Neural cell (in vitro differentiated cells): ENCODE measurements at regions not wholly inside any gene's neighbourhood (a gene's known extent, or its start where the extent isn't known, plus 50 kb on each side); places are given as distances from the start of the nearest gene placed in this dataset.

Source experiments
- CTCF ChIP-seq: fragments of 450-650 bp; IDR thresholded peaks from 2 replicates; pipeline ENCODE4 v1.5.1; 2014; ENCODE audit warnings: antibody characterized with exemption, mild to moderate bottlenecking, moderate library complexity; ENCODE audit not compliant: poor library complexity, severe bottlenecking
- EP300 ChIP-seq: fragments of 450-650 bp; conservative IDR thresholded peaks from 2 replicates; pipeline ENCODE4 v1.6.1; 2014; ENCODE audit warnings: antibody characterized with exemption, mild to moderate bottlenecking, moderate library complexity; ENCODE audit not compliant: poor library complexity, severe bottlenecking
- EZH2 ChIP-seq: fragments of 200-600, 300-800 bp; shearing (Covaris generic), sonication (generic); IDR thresholded peaks from 2 replicates; pipeline ENCODE4 v1.6.1; 2014; ENCODE audit warnings: antibody characterized with exemption, low read length, borderline replicate concordance, mild to moderate bottlenecking; ENCODE audit not compliant: insufficient read depth, poor library complexity, severe bottlenecking
- MXI1 ChIP-seq: fragments of 450-650 bp; conservative IDR thresholded peaks from 2 replicates; pipeline ENCODE4 v1.6.1; 2014; ENCODE audit warnings: antibody characterized with exemption, mild to moderate bottlenecking; ENCODE audit not compliant: poor library complexity, severe bottlenecking
- POLR2AphosphoS5 ChIP-seq: IDR thresholded peaks from 2 replicates; pipeline ENCODE4 v1.6.1; 2012

DNA sequence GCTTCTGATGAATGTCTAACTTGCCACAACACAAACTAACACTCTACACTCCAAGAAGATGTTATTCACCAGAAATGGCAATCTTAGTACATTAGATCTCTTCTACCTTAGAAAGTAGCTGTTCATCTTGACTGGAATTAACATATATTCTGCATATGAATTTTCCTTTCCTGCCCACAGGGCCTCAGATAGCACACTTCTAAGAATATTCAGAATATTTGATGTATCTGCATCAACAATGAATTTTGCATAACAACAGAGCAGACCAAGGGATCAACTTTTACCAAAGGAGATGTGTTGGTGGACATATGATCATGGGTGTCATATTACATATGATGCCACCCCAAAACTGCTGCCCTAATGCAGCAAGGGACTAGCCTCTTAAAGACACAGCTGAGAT is 960.8 kb upstream of the GHITM start:
- TF ChIP-seq CTCF = no peak
- no peak for TF ChIP-seq EP300
- TF ChIP-seq MXI1 = no peak
- TF ChIP-seq POLR2AphosphoS5 = no peak
- no peak for TF ChIP-seq EZH2
